HG03439 (cell line): ENCODE measurements at regions not wholly inside any gene's neighbourhood (a gene's known extent, or its start where the extent isn't known, plus 50 kb on each side); places are given as distances from the start of the nearest gene placed in this dataset.
"Not testable (repeated sequence)": the region's sequence is repeated elsewhere in the genome, so short reads cannot be mapped to it uniquely, and the experiment has no call there.

Experiments
- ATAC-seq: cut with Tn5 transposase; IDR thresholded peaks from one replicate; pipeline ENCODE4 v1.9.1; 2021; ENCODE audit warnings: mild to moderate bottlenecking, moderate library complexity; ENCODE audit not compliant: unreplicated experiment

DNA sequence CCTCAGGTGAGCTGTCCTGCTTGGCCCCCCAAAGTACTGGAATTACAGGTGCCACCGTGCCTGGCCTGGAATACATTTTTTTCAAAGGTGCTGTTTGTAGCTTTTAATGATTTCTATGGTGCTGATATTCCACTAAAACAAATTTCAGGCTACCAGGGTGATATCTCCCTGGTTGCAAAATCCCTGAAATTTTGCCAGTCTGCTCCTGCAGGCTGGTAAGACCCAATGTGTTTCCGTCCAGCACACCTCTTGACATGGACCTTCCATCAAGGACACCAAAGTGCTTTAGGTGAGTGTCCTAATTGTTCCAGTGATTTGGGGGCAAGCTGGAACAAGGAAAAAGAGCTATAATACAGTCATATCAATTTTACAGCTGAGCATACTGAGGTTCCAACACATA, 69.8 kb upstream of the KMT2C start:
- ATAC-seq: no peak

DNA sequence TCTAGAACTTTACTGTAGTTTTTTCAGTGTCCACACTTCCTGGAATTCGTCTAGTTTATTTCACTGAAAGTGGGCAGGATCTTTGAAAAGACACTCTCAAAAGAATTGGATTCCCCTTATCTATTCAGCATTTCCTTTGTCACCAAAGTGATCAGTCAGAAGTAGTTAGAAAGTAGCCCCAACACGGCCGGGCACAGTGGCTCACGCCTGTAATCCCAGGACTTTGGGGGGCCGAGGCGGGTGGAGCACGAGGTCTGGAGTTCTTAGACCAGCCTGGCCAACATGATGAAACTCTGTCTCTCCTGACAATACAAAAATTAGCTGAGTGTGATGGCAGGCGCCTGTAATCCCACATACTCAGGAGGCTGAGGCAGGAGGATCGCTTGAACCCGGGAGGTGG, 69.0 kb upstream of the KMT2C start:
- ATAC-seq: no peak

DNA sequence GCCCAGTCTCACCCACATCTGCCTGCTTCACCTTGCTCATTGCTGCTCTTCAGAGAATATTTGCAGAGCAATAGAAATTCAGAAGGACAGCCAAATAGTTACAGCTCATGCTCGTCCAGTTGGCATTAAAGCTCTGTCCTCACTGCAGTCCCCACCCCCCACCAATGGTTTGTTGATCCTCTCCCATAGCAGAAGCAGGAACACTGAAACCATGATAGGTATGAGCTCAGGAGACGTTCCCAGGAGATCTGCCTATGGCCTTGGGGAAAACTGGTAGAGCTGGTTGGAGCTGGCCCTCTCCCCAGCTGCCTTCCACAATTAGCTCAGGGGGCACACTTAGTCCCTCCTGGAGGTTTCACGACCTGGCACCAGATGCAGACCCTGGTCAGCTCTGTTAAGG, 68.6 kb upstream of the KMT2C start:
- no peak for ATAC-seq

GRCh38 chr7:152502813-152503790, 67.3 kb upstream of the KMT2C start:
- no peak for ATAC-seq

GRCh38 chr7:152501506-152501905, 65.7 kb upstream of the KMT2C start:
- no peak for ATAC-seq

DNA sequence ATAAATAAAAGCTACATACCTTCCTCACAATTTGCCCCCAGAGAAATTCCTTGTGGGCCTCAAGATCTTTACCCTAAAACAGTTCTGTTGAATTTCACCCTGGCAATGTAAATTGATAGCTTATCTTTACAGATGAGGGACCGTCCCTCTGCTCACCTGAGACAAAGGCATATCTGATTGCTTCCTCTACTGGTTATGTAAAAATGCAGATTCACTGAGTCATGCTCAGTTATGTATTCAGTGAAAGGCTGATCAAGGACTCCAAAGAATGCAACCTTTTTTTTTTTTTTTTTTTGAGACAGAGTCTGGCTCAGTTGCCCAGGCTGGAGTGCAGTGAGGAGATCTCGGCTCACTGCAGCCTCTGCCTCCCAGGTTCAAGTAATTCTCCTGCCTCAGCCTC, 64.2 kb upstream of the KMT2C start:
- ATAC-seq: not testable (repeated sequence)

DNA sequence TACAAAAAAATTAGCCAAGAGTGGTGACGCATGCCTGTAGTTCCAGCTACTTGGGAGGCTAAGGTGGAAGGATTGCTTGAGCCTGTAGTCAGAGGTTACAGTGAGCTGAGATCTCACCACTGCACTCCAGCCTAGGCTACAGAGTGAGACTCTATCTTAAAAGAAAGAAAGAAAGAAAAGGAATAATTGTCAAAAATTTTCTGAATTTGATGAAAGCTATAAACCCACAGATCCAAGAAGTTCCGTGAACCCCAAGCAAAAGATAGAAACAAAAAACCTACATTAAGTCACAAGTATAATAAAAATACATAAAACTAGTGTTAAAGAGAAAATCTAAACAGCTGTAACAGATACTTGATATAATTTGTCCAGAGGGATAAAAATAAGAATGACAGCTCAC, 60.1 kb upstream of the KMT2C start:
- ATAC-seq: no peak

DNA sequence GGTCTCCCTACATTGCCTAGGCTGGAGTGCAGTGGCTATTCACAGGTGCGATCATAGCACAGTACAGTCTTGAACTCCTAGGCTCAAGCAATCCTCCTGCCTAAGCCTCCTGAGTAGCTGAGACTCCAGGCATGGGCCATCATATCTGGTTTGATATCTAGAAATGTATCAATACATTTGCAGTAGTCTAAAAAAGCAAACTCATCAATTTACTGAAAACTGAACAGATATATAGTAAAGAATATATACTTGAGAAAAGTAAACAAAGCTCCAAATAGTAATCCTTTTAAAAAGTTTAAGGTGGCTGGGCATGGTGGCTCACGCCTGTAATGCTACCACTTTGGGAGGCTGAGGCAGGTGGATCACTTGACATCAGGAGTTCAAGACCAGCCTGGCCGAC, 57.1 kb upstream of the KMT2C start:
- no peak for ATAC-seq

DNA sequence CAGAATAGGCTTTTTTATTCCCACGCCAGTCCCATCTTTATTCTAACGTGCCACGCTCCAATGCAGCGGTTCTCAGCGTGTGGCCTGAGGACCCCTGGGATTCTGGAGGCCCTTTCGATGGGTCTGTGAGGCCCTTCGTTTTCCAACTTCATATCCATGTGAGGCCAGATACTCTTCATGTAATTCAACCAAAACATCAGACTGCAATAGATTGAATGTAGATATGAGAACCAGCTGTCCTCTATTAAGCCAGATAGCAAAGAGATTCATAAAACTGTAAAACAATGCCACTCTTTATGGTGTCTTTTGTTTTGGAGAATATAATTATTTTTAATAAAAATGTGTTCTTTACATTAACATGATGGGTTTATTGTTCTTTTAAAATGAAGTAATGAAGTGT, 53.2 kb upstream of the KMT2C start:
- no peak for ATAC-seq

DNA sequence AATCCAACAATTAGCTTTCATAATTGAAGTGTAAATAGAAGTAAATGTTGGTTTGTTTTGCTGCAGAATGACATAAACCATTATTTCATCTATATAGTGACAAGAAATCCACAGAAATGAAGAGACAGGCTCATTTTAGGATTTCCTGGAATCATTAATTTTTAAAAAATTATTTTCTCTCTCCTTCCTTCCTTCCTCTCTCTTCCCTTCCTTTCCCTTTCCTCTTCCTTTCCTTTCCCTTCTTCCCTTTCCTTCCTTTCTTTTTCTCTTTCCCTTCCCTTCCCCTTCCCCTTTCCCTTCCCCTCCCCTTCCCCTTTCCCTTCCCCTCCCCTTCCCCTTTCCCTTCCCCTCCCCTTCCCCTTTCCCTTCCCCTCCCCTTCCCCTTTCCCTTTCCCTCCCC, 51.2 kb upstream of the KMT2C start:
- no peak for ATAC-seq

DNA sequence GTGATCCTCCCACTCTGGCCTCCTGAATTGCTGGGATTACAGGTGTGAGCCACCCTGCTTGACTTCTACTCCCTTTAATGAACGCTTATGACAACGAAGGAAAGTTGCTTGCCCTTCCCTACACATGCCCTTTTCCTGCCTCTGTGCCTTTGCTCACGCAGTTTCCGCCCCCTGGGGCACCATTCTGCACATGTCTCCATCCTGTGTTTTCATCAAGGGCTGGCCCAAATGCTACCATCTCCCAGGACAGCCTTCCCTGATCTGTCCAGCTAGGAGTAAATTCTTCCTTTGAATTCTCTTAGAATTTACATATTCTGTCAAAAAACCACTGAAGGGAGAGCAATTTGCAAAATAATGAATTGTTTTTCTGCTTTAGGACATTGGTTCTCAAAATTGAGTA, 50.0 kb upstream of the KMT2C start:
- ATAC-seq: no peak
